ENCODE measurements at regions not wholly inside any gene's neighbourhood (a gene's known extent, or its start where the extent isn't known, plus 50 kb on each side); places are given as distances from the start of the nearest gene placed in this dataset.
A peak's percentile ranks its signal among the peaks of the same experiment; 100 is the strongest.

GRCh38 chr4:31662951-31663350 lies 942.8 kb downstream of the PCDH7 start:
- Histone ChIP-seq H3K27me3 (replicated peaks; ENCODE audit: control insufficient read depth, insufficient read depth, low read length) (no peaks in the 10 kb centered on the region), H3K36me3 (ENCODE audit: control insufficient read depth, insufficient read depth, low read length) (no peaks in the 10 kb centered on the region), H3K4me3 (replicated peaks; ENCODE audit: low read depth, low read length) (no peak overlapping the region)
- no peak for DNase-seq (ENCODE audit: extremely low read depth, insufficient read length)
- TF ChIP-seq, protein P1, sequence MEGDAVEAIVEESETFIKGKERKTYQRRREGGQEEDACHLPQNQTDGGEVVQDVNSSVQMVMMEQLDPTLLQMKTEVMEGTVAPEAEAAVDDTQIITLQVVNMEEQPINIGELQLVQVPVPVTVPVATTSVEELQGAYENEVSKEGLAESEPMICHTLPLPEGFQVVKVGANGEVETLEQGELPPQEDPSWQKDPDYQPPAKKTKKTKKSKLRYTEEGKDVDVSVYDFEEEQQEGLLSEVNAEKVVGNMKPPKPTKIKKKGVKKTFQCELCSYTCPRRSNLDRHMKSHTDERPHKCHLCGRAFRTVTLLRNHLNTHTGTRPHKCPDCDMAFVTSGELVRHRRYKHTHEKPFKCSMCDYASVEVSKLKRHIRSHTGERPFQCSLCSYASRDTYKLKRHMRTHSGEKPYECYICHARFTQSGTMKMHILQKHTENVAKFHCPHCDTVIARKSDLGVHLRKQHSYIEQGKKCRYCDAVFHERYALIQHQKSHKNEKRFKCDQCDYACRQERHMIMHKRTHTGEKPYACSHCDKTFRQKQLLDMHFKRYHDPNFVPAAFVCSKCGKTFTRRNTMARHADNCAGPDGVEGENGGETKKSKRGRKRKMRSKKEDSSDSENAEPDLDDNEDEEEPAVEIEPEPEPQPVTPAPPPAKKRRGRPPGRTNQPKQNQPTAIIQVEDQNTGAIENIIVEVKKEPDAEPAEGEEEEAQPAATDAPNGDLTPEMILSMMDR (IDR thresholded peaks at IDR 0.05; ENCODE audit: insufficient read depth, low read length, poor library complexity, severe bottlenecking): no peak

DNA sequence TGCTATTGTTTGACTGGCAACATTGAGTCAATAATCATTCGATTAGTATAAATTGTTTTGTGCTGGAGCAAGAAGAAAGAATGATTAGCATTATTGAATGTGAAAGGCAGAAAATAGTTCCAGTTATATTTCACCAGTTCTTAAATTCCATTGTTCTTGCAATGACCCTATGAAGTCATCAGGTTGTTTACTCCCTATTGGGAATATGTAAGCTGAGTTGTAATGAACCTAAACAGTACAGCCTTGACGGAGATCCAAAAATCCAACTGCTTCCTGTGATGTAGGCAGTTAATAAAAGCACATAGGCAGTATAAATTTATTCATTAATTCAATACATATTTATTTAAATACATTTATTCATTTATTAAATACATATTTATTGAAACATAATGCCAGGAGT lies 947.5 kb downstream of the PCDH7 start:
- no peak for DNase-seq (ENCODE audit: extremely low read depth, insufficient read length)
- TF ChIP-seq, protein P1 (IDR thresholded peaks at IDR 0.05; ENCODE audit: insufficient read depth, low read length, poor library complexity, severe bottlenecking): no peak
- Histone ChIP-seq H3K36me3 (ENCODE audit: control insufficient read depth, insufficient read depth, low read length) (no peaks in the 10 kb centered on the region), H3K4me3 (replicated peaks; ENCODE audit: low read depth, low read length) (no peak overlapping the region), H3K27me3 (replicated peaks; ENCODE audit: control insufficient read depth, insufficient read depth, low read length) (no peaks in the 10 kb centered on the region)

GRCh38 chr4:31674313-31674947 lies 954.3 kb downstream of the PCDH7 start:
- Histone ChIP-seq H3K27me3 (replicated peaks; ENCODE audit: control insufficient read depth, insufficient read depth, low read length) (no peaks in the 10 kb centered on the region), H3K4me3 (replicated peaks; ENCODE audit: low read depth, low read length) (no peak overlapping the region), H3K36me3 (ENCODE audit: control insufficient read depth, insufficient read depth, low read length) (no peaks in the 10 kb centered on the region)
- TF ChIP-seq, protein P1 (IDR thresholded peaks at IDR 0.05; ENCODE audit: insufficient read depth, low read length, poor library complexity, severe bottlenecking): peak; percentile 10
- DNase-seq (ENCODE audit: extremely low read depth, insufficient read length): no peak

DNA sequence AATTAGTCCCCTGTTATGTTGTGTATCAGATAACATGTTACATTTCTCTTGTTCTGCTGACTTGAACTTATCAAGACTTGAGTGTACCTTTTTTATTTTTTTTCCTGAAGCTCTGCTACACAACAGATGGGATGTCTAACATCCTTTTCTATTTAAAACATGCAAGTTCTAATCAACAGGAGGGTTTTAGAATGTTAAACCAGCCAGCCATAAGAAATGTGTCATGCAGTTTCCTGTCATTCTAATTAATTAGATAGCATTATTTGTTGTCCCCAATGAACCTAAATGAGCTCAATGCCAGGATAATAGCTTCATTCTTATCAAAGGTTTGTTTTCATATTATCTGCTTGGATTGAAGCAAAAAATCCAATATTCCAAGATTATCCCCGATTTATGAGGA lies 958.2 kb downstream of the PCDH7 start:
- no peaks in the 10 kb centered on the region for H3K36me3 ChIP-seq (ENCODE audit: control insufficient read depth, insufficient read depth, low read length)
- TF ChIP-seq, protein P1 (IDR thresholded peaks at IDR 0.05; ENCODE audit: insufficient read depth, low read length, poor library complexity, severe bottlenecking): no peak
- DNase-seq (ENCODE audit: extremely low read depth, insufficient read length): no peak

GRCh38 chr4:31682796-31683195 lies 962.6 kb downstream of the PCDH7 start:
- TF ChIP-seq, protein P1 (IDR thresholded peaks at IDR 0.05; ENCODE audit: insufficient read depth, low read length, poor library complexity, severe bottlenecking): no peak
- Histone ChIP-seq H3K27me3 (replicated peaks; ENCODE audit: control insufficient read depth, insufficient read depth, low read length) (no peaks in the 10 kb centered on the region), H3K36me3 (ENCODE audit: control insufficient read depth, insufficient read depth, low read length) (no peaks in the 10 kb centered on the region), H3K4me3 (replicated peaks; ENCODE audit: low read depth, low read length) (no peak overlapping the region)
- DNase-seq (ENCODE audit: extremely low read depth, insufficient read length): no peak

More for the DNA sequence above, 958.2 kb downstream of the PCDH7 start:
- H3K27me3 ChIP-seq (replicated peaks; ENCODE audit: control insufficient read depth, insufficient read depth, low read length): no peaks in the 10 kb centered on the region
- no peak overlapping the region for H3K4me3 ChIP-seq (replicated peaks; ENCODE audit: low read depth, low read length)
